Tibial nerve (tissue), 4 donors: ENCODE measurements at regions not wholly inside any gene's neighbourhood (a gene's known extent, or its start where the extent isn't known, plus 50 kb on each side); places are given as distances from the start of the nearest gene placed in this dataset.

Experiments used
- EP300 ChIP-seq, 2 donors: sonication (generic); formaldehyde crosslinking; IDR thresholded peaks; one replicate each; pipeline ENCODE4 v1.6.1; 2017; ENCODE audit warnings: antibody characterized with exemption in 2 of 2, mild to moderate bottlenecking in 1 of 2
- TF ChIP-seq, protein P1 (sequence below), 5 experiments: fragments of 200-600 bp in 3 of 5; fragments of 450-650 bp in 2 of 5; sonication (generic) in 3 of 5; IDR thresholded peaks; one replicate each; pipeline ENCODE4 v1.5.1; 2016 to 2019; ENCODE audit warnings: antibody characterized with exemption in 5 of 5, mild to moderate bottlenecking in 3 of 5, moderate library complexity in 2 of 5

DNA sequence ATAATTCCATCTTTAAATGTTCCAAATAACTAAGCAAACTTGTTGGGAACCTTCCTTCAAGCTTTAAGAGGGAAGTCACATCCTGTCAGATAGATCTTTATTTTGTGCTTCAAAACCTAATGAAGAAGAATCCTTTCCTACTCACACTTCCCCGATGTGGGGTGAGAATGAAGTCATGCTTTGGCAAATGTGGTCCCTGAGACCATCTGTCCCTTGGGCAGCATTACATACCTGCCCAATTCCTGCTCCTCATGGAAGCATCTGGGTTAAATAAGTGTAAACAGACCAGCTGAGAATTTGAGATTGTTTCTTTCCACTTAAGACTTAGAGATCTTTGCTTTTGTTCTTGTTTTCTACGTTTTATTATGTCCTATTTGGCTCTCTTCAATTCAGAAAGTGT is 606.0 kb upstream of the TMEM132C start:
- TF ChIP-seq, protein P1, sequence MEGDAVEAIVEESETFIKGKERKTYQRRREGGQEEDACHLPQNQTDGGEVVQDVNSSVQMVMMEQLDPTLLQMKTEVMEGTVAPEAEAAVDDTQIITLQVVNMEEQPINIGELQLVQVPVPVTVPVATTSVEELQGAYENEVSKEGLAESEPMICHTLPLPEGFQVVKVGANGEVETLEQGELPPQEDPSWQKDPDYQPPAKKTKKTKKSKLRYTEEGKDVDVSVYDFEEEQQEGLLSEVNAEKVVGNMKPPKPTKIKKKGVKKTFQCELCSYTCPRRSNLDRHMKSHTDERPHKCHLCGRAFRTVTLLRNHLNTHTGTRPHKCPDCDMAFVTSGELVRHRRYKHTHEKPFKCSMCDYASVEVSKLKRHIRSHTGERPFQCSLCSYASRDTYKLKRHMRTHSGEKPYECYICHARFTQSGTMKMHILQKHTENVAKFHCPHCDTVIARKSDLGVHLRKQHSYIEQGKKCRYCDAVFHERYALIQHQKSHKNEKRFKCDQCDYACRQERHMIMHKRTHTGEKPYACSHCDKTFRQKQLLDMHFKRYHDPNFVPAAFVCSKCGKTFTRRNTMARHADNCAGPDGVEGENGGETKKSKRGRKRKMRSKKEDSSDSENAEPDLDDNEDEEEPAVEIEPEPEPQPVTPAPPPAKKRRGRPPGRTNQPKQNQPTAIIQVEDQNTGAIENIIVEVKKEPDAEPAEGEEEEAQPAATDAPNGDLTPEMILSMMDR (IDR thresholded peaks at IDR 0.05): no peak
- no peak for TF ChIP-seq EP300 (IDR thresholded peaks at IDR 0.05)
